OCI-LY7 (cell line): ENCODE measurements at regions not wholly inside any gene's neighbourhood (a gene's known extent, or its start where the extent isn't known, plus 50 kb on each side); places are given as distances from the start of the nearest gene placed in this dataset.
A peak's percentile ranks its signal among the peaks of the same experiment; 100 is the strongest.
"Not testable (repeated sequence)": the region's sequence is repeated elsewhere in the genome, so short reads cannot be mapped to it uniquely, and the experiment has no call there.

ENCODE experiments used
- BruUV-seq: library from RNA; stranded (reverse); fragments of 400-500 nt; replicated peaks from 2 replicates; lab custom pipeline; 2021; lab: Mats Ljungman, UMichigan
- CTCF ChIA-PET: fragments of 300-600 bp; sonication (Branson Sonifier 250); formaldehyde crosslinking; loops from one replicate; lab custom pipeline; 2022; ENCODE audit warnings: antibody characterized with exemption; ENCODE audit not compliant: unreplicated experiment; lab: Charles Lee
- POLR2A ChIA-PET: fragments of 300-600 bp; sonication (Branson Sonifier 250); formaldehyde crosslinking; loops from one replicate; lab custom pipeline; 2022; ENCODE audit warnings: antibody characterized with exemption; lab: Charles Lee
- DNase-seq: peaks from one replicate; pipeline ENCODE4 v3.0.0-alpha.2; 2015; ENCODE audit warnings: low spot score
- H2AFZ ChIP-seq: fragments of 200-600 bp; sonication (generic), shearing (Covaris generic); 2 replicates; pipeline ENCODE4 v1.6.1; 2014; ENCODE audit warnings: mild to moderate bottlenecking, antibody characterized with exemption, low read length, moderate library complexity
- H3K27ac ChIP-seq: fragments of 200-600 bp; sonication (generic); 2 replicates; pipeline ENCODE4 v1.5.1; 2014; ENCODE audit warnings: mixed run types, low read depth, mild to moderate bottlenecking, moderate library complexity, low read length, inconsistent platforms; ENCODE audit not compliant: poor library complexity, severe bottlenecking
- H3K36me3 ChIP-seq: fragments of 200-600 bp; sonication (generic); 2 replicates; pipeline ENCODE4 v1.6.1; 2014; ENCODE audit warnings: mild to moderate bottlenecking, antibody characterized with exemption, low read length, moderate library complexity, mixed read lengths; ENCODE audit not compliant: insufficient read depth
- H3K4me1 ChIP-seq: fragments of 200-600 bp; sonication (generic); 2 replicates; pipeline ENCODE4 v1.5.1; 2014; ENCODE audit warnings: mild to moderate bottlenecking, low read length; ENCODE audit not compliant: insufficient read depth, poor library complexity, severe bottlenecking
- H3K4me2 ChIP-seq: fragments of 200-600 bp; sonication (generic); 2 replicates; pipeline ENCODE4 v1.6.1; 2014; ENCODE audit warnings: mild to moderate bottlenecking, low read length
- H3K4me3 ChIP-seq: fragments of 200-600 bp; sonication (generic); 2 replicates; pipeline ENCODE4 v1.5.1; 2014; ENCODE audit warnings: mild to moderate bottlenecking, low read depth, low read length; ENCODE audit not compliant: poor library complexity, severe bottlenecking
- H3K79me2 ChIP-seq: fragments of 200-600 bp; sonication (generic); 2 replicates; pipeline ENCODE4 v1.6.1; 2016; ENCODE audit warnings: low read depth, mild to moderate bottlenecking, low read length, moderate library complexity, mixed read lengths; ENCODE audit not compliant: insufficient read depth
- H3K9me2 ChIP-seq: fragments of 200-600 bp; sonication (generic); 2 replicates; pipeline ENCODE4 v1.6.1; 2016; ENCODE audit warnings: mild to moderate bottlenecking, low read length, mixed read lengths; ENCODE audit not compliant: insufficient read depth
- H3K9me3 ChIP-seq: fragments of 200-600 bp; sonication (generic); 2 replicates; pipeline ENCODE4 v1.6.1; 2014; ENCODE audit warnings: mild to moderate bottlenecking, mixed run types, low read length, mixed read lengths
- H4K20me1 ChIP-seq: fragments of 200-600 bp; sonication (generic); 2 replicates; pipeline ENCODE4 v1.6.1; 2014; ENCODE audit warnings: mild to moderate bottlenecking, antibody characterized with exemption, low read length, moderate library complexity, mixed read lengths; ENCODE audit not compliant: insufficient read depth
- CTCF ChIP-seq: fragments of 200-600 bp; sonication (generic); conservative IDR thresholded peaks from 2 replicates; pipeline ENCODE4 v1.5.1; 2014; ENCODE audit warnings: mild to moderate bottlenecking, antibody characterized with exemption, low read length, moderate library complexity, mixed read lengths
- intact Hi-C: fragments of 100-400 bp; cut with micrococcal nuclease; formaldehyde crosslinking; loops from one replicate; pipeline ENCODE4 v1.10.0; 2022; ENCODE audit not compliant: unreplicated experiment

- DNase-seq, H3K4me2 ChIP-seq, intact Hi-C loops, H3K79me2 ChIP-seq, H3K27ac ChIP-seq, CTCF ChIA-PET, H4K20me1 ChIP-seq, POLR2A ChIA-PET, H2AFZ ChIP-seq, H3K9me2 ChIP-seq, BruUV-seq, H3K4me3 ChIP-seq, H3K9me3 ChIP-seq, H3K36me3 ChIP-seq, H3K4me1 ChIP-seq: not testable (repeated sequence)
Observed at GRCh38 chr13:52240752-52241151, 81.4 kb upstream of the NEK3 start.

- H3K4me3 ChIP-seq, H3K4me2 ChIP-seq, POLR2A ChIA-PET, BruUV-seq, H3K79me2 ChIP-seq, CTCF ChIA-PET, H3K4me1 ChIP-seq, H3K36me3 ChIP-seq, H4K20me1 ChIP-seq, H3K27ac ChIP-seq, H2AFZ ChIP-seq, H3K9me3 ChIP-seq, H3K9me2 ChIP-seq: not testable (repeated sequence)
- intact Hi-C loops: loop anchor here (2.0 to 10.0 kb wide), 3 partner anchors 235 to 729 kb away; no protein-coding TSS in a partner anchor
- DNase-seq: peak; percentile 77
- peak; percentile 71 for TF ChIP-seq CTCF
Observed at GRCh38 chr13:52235900-52236595, 76.7 kb upstream of the NEK3 start.

- DNase-seq, H3K79me2 ChIP-seq, H3K27ac ChIP-seq, H3K9me2 ChIP-seq, POLR2A ChIA-PET, H3K4me2 ChIP-seq, CTCF ChIA-PET, BruUV-seq, H3K9me3 ChIP-seq, H2AFZ ChIP-seq, H3K4me3 ChIP-seq, H3K36me3 ChIP-seq, H4K20me1 ChIP-seq, H3K4me1 ChIP-seq: not testable (repeated sequence)
- intact Hi-C loops: loop anchor here (5.0 to 10.0 kb wide), 2 partner anchors 572 to 730 kb away; no protein-coding TSS in a partner anchor
Observed at GRCh38 chr13:52234928-52235327, 75.5 kb upstream of the NEK3 start.

GRCh38 chr13:52223063-52223462 lies 63.7 kb upstream of the NEK3 start:
- H3K9me2 ChIP-seq, H3K27ac ChIP-seq, H3K4me1 ChIP-seq, H3K79me2 ChIP-seq, H4K20me1 ChIP-seq, H3K4me2 ChIP-seq, BruUV-seq, H3K4me3 ChIP-seq, POLR2A ChIA-PET, intact Hi-C loops, H2AFZ ChIP-seq, H3K9me3 ChIP-seq, H3K36me3 ChIP-seq, DNase-seq, CTCF ChIA-PET: not testable (repeated sequence)

GRCh38 chr13:52213920-52214319 lies 54.5 kb upstream of the NEK3 start:
- intact Hi-C loops, H3K9me3 ChIP-seq, DNase-seq, BruUV-seq, CTCF ChIA-PET, H3K4me3 ChIP-seq, H3K36me3 ChIP-seq, POLR2A ChIA-PET, H3K27ac ChIP-seq, H3K4me1 ChIP-seq, H3K79me2 ChIP-seq, H4K20me1 ChIP-seq, H3K9me2 ChIP-seq, H2AFZ ChIP-seq, H3K4me2 ChIP-seq: not testable (repeated sequence)

- H3K4me1 ChIP-seq, H3K4me2 ChIP-seq, intact Hi-C loops, H3K27ac ChIP-seq, BruUV-seq, H4K20me1 ChIP-seq, H3K4me3 ChIP-seq, DNase-seq, H3K9me3 ChIP-seq, H2AFZ ChIP-seq, H3K9me2 ChIP-seq, H3K36me3 ChIP-seq, CTCF ChIA-PET, H3K79me2 ChIP-seq: not testable (repeated sequence)
- POLR2A ChIA-PET: interaction anchor here (0.7 kb wide), 1 partner anchor 257 kb away, joined by 3 read pairs; no protein-coding TSS in a partner anchor
Observed at GRCh38 chr13:52212886-52213285, 53.5 kb upstream of the NEK3 start.
